Endothelial cell (in vitro differentiated cells): ENCODE measurements at regions not wholly inside any gene's neighbourhood (a gene's known extent, or its start where the extent isn't known, plus 50 kb on each side); places are given as distances from the start of the nearest gene placed in this dataset.

Experiments used
- DNase-seq: peaks from one replicate; pipeline ENCODE4 v3.0.0; 2021; ENCODE audit warnings: low spot score
- H3K27ac Mint-ChIP-seq: one replicate; pipeline ENCODE4 v1.8.0; 2021; ENCODE audit warnings: mixed read lengths, inconsistent platforms; ENCODE audit not compliant: unreplicated experiment
- H3K27me3 Mint-ChIP-seq: one replicate; pipeline ENCODE4 v1.8.0; 2021; ENCODE audit warnings: mild to moderate bottlenecking, moderate library complexity, mixed read lengths, inconsistent platforms; ENCODE audit not compliant: unreplicated experiment
- H3K36me3 Mint-ChIP-seq: one replicate; pipeline ENCODE4 v1.8.0; 2021; ENCODE audit warnings: mild to moderate bottlenecking, low read depth, mixed read lengths, inconsistent platforms; ENCODE audit not compliant: unreplicated experiment
- H3K4me1 Mint-ChIP-seq: one replicate; pipeline ENCODE4 v1.8.0; 2021; ENCODE audit warnings: mild to moderate bottlenecking, mixed read lengths, inconsistent platforms; ENCODE audit not compliant: unreplicated experiment
- H3K4me3 Mint-ChIP-seq: one replicate; pipeline ENCODE4 v1.8.0; 2021; ENCODE audit warnings: mild to moderate bottlenecking, mixed read lengths, inconsistent platforms; ENCODE audit not compliant: unreplicated experiment
- H3K9me3 Mint-ChIP-seq: one replicate; pipeline ENCODE4 v1.8.0; 2021; ENCODE audit warnings: mixed read lengths, inconsistent platforms; ENCODE audit not compliant: unreplicated experiment
- TF ChIP-seq, protein P1 (sequence below): fragments of 200-600 bp; sonication (generic); IDR thresholded peaks from one replicate; pipeline ENCODE4 v1.5.0; 2021; ENCODE audit warnings: antibody characterized with exemption; ENCODE audit not compliant: unreplicated experiment

DNA sequence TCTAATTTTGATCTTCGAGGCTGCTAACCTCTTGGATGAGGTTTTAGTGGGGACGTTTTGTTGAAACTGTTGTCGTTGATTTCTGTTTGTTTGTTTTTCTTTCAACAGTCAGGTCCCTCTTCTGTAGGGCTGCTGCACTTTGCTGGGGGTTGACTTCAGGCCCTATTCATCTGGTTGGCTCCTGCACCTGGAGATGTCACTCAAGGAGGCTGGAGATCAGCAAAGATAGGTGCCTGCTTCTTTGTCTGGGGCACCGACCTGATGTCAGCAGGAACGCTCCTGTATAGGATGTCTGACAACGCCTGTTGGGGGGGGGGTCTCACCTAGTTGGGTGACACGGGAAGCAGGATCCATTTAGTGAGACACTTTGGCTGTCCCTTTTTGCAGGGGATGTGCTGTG lies 915.6 kb upstream of the CHAC2 start:
- Mint-ChIP-seq H3K27me3 (peaks cover 1% of the 10 kb centered on the region), H3K4me1 (no peaks in the 10 kb centered on the region), H3K27ac (no peak overlapping the region), H3K9me3 (no peaks in the 10 kb centered on the region), H3K4me3 (no peak overlapping the region), H3K36me3 (no peaks in the 10 kb centered on the region)
- no peak for DNase-seq
- TF ChIP-seq, protein P1, sequence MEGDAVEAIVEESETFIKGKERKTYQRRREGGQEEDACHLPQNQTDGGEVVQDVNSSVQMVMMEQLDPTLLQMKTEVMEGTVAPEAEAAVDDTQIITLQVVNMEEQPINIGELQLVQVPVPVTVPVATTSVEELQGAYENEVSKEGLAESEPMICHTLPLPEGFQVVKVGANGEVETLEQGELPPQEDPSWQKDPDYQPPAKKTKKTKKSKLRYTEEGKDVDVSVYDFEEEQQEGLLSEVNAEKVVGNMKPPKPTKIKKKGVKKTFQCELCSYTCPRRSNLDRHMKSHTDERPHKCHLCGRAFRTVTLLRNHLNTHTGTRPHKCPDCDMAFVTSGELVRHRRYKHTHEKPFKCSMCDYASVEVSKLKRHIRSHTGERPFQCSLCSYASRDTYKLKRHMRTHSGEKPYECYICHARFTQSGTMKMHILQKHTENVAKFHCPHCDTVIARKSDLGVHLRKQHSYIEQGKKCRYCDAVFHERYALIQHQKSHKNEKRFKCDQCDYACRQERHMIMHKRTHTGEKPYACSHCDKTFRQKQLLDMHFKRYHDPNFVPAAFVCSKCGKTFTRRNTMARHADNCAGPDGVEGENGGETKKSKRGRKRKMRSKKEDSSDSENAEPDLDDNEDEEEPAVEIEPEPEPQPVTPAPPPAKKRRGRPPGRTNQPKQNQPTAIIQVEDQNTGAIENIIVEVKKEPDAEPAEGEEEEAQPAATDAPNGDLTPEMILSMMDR = no peak

DNA sequence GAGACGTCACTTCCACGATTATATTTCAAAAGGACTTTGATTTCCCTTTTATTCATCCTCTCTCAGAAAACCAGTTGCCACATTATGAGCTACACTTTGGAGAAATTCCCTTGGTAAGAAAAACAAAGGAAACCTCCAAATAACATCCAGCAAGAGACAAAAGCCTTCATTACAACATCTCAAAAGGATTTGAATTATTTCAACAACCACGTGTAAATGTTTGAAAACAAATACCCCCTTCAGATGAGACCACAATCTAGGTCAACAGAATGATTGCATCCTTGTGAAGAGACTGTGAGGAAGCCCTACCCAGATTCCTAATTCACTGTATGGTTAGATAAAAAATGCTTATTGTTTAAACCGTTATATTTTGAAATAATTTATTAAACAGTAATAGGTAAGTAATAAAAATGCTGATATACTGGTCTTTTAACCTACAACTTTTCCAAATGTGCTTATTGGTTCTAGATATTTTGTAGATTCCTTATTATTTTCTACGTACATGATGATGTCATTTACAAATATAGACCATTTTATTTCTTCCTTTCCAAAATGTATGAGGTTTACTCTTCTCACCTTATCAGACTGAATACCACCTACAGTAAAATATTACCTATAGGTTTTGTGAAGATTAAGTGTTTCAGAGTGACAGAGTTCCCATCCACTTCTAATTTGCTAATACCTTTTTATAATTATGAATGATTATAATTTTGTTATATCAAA lies 922.7 kb upstream of the CHAC2 start:
- peaks cover 4% of the 10 kb centered on the region for H3K4me1 Mint-ChIP-seq
- H3K4me3 Mint-ChIP-seq = no peak overlapping the region
- H3K9me3 Mint-ChIP-seq = no peaks in the 10 kb centered on the region
- H3K27me3 Mint-ChIP-seq = no peaks in the 10 kb centered on the region
- no peak overlapping the region for H3K27ac Mint-ChIP-seq
- no peaks in the 10 kb centered on the region for H3K36me3 Mint-ChIP-seq
- no peak for DNase-seq
- TF ChIP-seq, protein P1 = no peak

DNA sequence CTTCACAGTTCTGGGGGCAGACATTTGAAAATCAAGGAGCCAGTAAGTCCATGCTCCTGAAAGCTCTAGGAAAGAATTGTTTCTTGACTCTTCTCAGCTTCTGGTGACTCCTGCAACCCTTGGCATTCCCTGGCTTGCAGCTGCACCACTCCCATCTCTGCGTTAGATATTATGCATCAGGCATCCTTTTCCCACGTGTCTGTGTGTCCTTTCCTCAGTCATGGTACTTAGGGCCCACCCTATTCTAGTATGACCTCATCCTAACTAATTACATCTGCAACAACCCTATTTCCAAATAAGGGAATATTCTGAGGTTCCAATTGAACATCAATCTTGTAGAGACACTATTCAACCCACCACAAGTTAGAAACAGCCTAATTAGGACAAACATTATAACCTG lies 931.7 kb upstream of the CHAC2 start:
- no peak for DNase-seq

DNA sequence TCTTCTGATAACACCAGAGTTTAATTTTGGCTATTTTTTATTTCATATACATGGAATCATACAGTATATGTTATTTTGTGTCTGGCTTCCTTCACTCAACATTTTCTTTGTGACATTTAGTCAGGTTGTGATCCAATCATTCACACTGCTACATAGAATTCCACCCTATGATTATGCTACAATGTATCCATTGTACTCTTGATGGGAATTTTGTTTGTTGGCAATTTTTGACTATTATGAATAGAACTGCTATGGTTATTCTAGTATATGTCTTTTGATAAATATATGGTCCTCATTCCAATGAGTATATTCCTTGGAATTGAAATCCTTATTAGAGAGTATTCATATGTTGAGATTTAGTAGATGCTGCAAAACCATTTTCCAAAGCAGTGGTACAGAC lies 936.4 kb upstream of the CHAC2 start:
- Mint-ChIP-seq H3K4me1 (no peaks in the 10 kb centered on the region), H3K36me3 (no peaks in the 10 kb centered on the region), H3K27me3 (no peaks in the 10 kb centered on the region), H3K4me3 (no peak overlapping the region), H3K9me3 (no peaks in the 10 kb centered on the region), H3K27ac (no peak overlapping the region)
- TF ChIP-seq, protein P1 = no peak
- DNase-seq = no peak

More for the DNA sequence above, 931.7 kb upstream of the CHAC2 start:
- Mint-ChIP-seq H3K9me3 (no peaks in the 10 kb centered on the region), H3K27me3 (peaks cover 3% of the 10 kb centered on the region), H3K4me1 (no peaks in the 10 kb centered on the region), H3K36me3 (no peaks in the 10 kb centered on the region), H3K27ac (no peak overlapping the region), H3K4me3 (no peak overlapping the region)
- TF ChIP-seq, protein P1 = no peak

DNA sequence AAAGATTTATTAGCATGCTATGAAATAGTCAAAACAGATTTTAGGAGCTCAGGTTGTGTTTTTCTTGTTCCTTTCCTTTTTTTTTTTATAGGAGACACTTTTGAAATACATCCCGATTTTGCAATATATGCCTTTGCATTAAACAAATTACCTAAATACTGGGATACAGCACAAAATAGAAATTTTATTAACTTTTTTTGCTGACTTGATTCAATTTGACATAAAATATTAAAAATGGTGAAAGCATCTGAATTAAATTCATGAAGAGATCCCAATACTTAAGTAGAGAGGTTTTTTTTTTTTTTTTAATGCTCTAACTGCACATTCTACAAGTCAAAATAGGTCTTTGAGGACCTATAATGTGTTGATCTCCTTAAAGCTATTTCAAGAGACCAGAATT lies 939.5 kb upstream of the CHAC2 start:
- Mint-ChIP-seq H3K27me3 (no peaks in the 10 kb centered on the region), H3K9me3 (no peaks in the 10 kb centered on the region), H3K4me1 (no peaks in the 10 kb centered on the region), H3K4me3 (no peak overlapping the region), H3K27ac (no peak overlapping the region), H3K36me3 (no peaks in the 10 kb centered on the region)
- no peak for DNase-seq
- TF ChIP-seq, protein P1 = no peak
